ENCODE measurements at regions not wholly inside any gene's neighbourhood (a gene's known extent, or its start where the extent isn't known, plus 50 kb on each side); places are given as distances from the start of the nearest gene placed in this dataset.
"Not testable (repeated sequence)": the region's sequence is repeated elsewhere in the genome, so short reads cannot be mapped to it uniquely, and the experiment has no call there.

GRCh38 chr14:83912032-83912642 lies 1617.8 kb upstream of the FLRT2 start:
- 58% methylated on average over 1 of the region's 1 CpG for WGBS (ENCODE audit: low lambda C conversion rate, missing lambda C conversion rate)
- no peak for DNase-seq (ENCODE audit: low spot score)
- H3K79me2 ChIP-seq: no peaks in the 10 kb centered on the region
- H2AFZ ChIP-seq: no peak overlapping the region
- H3K36me3 ChIP-seq (replicated peaks; ENCODE audit: insufficient read depth, low read depth): no peaks in the 10 kb centered on the region
- no peaks in the 10 kb centered on the region for H3K27me3 ChIP-seq
- no peak overlapping the region for H3K4me2 ChIP-seq
- H3K4me3 ChIP-seq: no peak overlapping the region
- H4K20me1 ChIP-seq (ENCODE audit: insufficient read depth, poor library complexity, severe bottlenecking): no peaks in the 10 kb centered on the region
- no peaks in the 10 kb centered on the region for H3K9me2 ChIP-seq (replicated peaks; ENCODE audit: insufficient read depth)
- H3K9me3 ChIP-seq (ENCODE audit: low read depth): no peaks in the 10 kb centered on the region
- no peaks in the 10 kb centered on the region for H3K4me1 ChIP-seq (ENCODE audit: insufficient read depth)
- no peak overlapping the region for H3K27ac ChIP-seq
- TF ChIP-seq EZH2phosphoT487 (IDR thresholded peaks at IDR 0.05; ENCODE audit: low read depth, severe bottlenecking, unreplicated experiment) (no peak), EZH2 (IDR thresholded peaks at IDR 0.05; ENCODE audit: borderline replicate concordance) (no peak)
- TF ChIP-seq, protein P1, sequence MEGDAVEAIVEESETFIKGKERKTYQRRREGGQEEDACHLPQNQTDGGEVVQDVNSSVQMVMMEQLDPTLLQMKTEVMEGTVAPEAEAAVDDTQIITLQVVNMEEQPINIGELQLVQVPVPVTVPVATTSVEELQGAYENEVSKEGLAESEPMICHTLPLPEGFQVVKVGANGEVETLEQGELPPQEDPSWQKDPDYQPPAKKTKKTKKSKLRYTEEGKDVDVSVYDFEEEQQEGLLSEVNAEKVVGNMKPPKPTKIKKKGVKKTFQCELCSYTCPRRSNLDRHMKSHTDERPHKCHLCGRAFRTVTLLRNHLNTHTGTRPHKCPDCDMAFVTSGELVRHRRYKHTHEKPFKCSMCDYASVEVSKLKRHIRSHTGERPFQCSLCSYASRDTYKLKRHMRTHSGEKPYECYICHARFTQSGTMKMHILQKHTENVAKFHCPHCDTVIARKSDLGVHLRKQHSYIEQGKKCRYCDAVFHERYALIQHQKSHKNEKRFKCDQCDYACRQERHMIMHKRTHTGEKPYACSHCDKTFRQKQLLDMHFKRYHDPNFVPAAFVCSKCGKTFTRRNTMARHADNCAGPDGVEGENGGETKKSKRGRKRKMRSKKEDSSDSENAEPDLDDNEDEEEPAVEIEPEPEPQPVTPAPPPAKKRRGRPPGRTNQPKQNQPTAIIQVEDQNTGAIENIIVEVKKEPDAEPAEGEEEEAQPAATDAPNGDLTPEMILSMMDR (IDR thresholded peaks at IDR 0.05; ENCODE audit: poor library complexity): no peak

DNA sequence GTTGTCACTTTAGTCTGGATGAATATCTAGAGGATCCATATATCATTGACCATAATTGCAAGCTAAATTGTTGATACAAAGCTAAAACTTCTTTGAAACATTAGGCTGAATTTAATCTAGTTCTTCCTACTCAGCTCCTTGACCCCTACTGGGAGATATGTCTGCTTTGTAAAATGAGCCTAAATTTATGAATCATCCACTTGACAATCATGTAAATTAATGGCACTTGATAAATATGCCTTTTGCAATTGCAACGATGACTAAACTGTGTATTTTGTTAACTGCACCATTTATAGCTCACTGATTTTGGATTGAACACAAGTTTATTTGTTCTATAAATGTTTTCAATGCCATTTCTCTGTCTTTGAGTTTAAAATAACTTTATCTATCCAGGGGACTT lies 1616.5 kb upstream of the FLRT2 start:
- H3K9me3 ChIP-seq (ENCODE audit: low read depth): no peaks in the 10 kb centered on the region
- no peak overlapping the region for H3K4me2 ChIP-seq
- TF ChIP-seq EZH2 (IDR thresholded peaks at IDR 0.05; ENCODE audit: borderline replicate concordance): no peak
- no peaks in the 10 kb centered on the region for H3K9me2 ChIP-seq (replicated peaks; ENCODE audit: insufficient read depth)
- 88% methylated on average over 1 of the region's 1 CpG for WGBS (ENCODE audit: low lambda C conversion rate, missing lambda C conversion rate)
- no peak overlapping the region for H3K27ac ChIP-seq
- no peak for DNase-seq (ENCODE audit: low spot score)
- H3K79me2 ChIP-seq: no peaks in the 10 kb centered on the region
- no peak overlapping the region for H3K4me3 ChIP-seq
- no peaks in the 10 kb centered on the region for H3K4me1 ChIP-seq (ENCODE audit: insufficient read depth)
- no peaks in the 10 kb centered on the region for H3K36me3 ChIP-seq (replicated peaks; ENCODE audit: insufficient read depth, low read depth)
- no peaks in the 10 kb centered on the region for H3K27me3 ChIP-seq
- no peak overlapping the region for H2AFZ ChIP-seq
- no peaks in the 10 kb centered on the region for H4K20me1 ChIP-seq (ENCODE audit: insufficient read depth, poor library complexity, severe bottlenecking)

DNA sequence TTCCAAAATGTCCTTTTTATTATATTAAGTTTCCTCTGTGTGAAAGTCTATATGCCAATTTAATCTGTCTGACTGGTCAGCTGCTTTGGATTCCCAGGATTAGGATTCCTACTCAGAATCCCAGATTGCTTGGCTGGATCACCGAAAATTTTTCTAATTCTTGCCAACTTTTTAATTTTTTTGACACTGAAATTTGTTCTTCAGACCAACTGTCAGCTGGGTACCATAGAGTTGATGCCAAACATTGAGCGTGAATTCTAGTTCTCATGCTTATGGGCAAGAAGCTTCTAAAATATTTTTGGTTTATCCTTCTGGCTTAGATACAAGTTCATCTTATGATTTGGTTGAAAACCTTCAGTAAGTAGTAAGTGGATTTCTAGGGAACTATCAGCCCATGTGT lies 1611.4 kb upstream of the FLRT2 start:
- no peaks in the 10 kb centered on the region for H3K27me3 ChIP-seq
- no peaks in the 10 kb centered on the region for H3K9me3 ChIP-seq (ENCODE audit: low read depth)
- WGBS (ENCODE audit: low lambda C conversion rate, missing lambda C conversion rate): 87% methylated on average over 2 of the region's 2 CpGs
- TF ChIP-seq, protein P1 (IDR thresholded peaks at IDR 0.05; ENCODE audit: poor library complexity): no peak
- no peaks in the 10 kb centered on the region for H3K9me2 ChIP-seq (replicated peaks; ENCODE audit: insufficient read depth)
- H3K4me3 ChIP-seq: no peak overlapping the region
- H3K79me2 ChIP-seq: no peaks in the 10 kb centered on the region
- H2AFZ ChIP-seq: no peak overlapping the region
- no peaks in the 10 kb centered on the region for H4K20me1 ChIP-seq (ENCODE audit: insufficient read depth, poor library complexity, severe bottlenecking)
- H3K27ac ChIP-seq: no peak overlapping the region
- H3K36me3 ChIP-seq (replicated peaks; ENCODE audit: insufficient read depth, low read depth): no peaks in the 10 kb centered on the region
- no peak for DNase-seq (ENCODE audit: low spot score)
- H3K4me1 ChIP-seq (ENCODE audit: insufficient read depth): no peaks in the 10 kb centered on the region
- no peak overlapping the region for H3K4me2 ChIP-seq

DNA sequence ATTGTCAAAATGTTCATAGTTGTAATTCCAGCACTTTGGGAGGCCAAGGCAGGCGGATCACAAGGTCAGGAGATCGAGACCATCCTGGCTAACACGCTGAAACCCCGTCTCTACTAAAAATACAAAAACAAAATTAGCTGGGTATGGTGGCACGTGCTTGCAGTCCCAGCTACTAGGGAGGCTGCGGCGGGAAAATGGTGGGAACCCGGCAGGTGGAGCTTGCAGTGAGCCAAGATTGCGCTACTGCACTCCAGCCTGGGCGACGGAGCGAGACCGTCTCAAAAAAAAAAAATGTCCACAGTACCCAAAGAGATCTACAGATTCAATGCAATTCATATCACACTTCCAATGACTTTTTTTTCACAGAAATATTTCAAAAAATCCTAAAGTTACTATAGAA lies 1610.3 kb upstream of the FLRT2 start:
- H3K27me3 ChIP-seq; H2AFZ ChIP-seq; H3K4me2 ChIP-seq; H3K4me1 ChIP-seq (ENCODE audit: insufficient read depth); H3K36me3 ChIP-seq (replicated peaks; ENCODE audit: insufficient read depth, low read depth); H3K27ac ChIP-seq; DNase-seq (ENCODE audit: low spot score); H3K9me2 ChIP-seq (replicated peaks; ENCODE audit: insufficient read depth); H4K20me1 ChIP-seq (ENCODE audit: insufficient read depth, poor library complexity, severe bottlenecking); H3K4me3 ChIP-seq; H3K79me2 ChIP-seq; H3K9me3 ChIP-seq (ENCODE audit: low read depth): not testable (repeated sequence)
- 97% methylated on average over 13 of the region's 13 CpGs for WGBS (ENCODE audit: low lambda C conversion rate, missing lambda C conversion rate)
